H1 (cell line): ENCODE measurements at regions not wholly inside any gene's neighbourhood (a gene's known extent, or its start where the extent isn't known, plus 50 kb on each side); places are given as distances from the start of the nearest gene placed in this dataset.

ENCODE experiments used
- EP300 ChIP-seq, 2 experiments: IDR thresholded peaks; 1 replicate in 1 of 2; 2 replicates in 1 of 2; pipeline ENCODE4 v1.6.1; 2011 to 2012; ENCODE audit warnings: low read depth in 2 of 2, low read length in 2 of 2, mild to moderate bottlenecking in 2 of 2, borderline replicate concordance in 1 of 2, inconsistent platforms in 1 of 2, moderate library complexity in 1 of 2
- KDM5A ChIP-seq: fragments of 200-600 bp; IDR thresholded peaks from 2 replicates; pipeline ENCODE4 v1.7.1; 2012; ENCODE audit warnings: mild to moderate bottlenecking, low read length, inconsistent platforms, mixed read lengths
- SP1 ChIP-seq: IDR thresholded peaks from 2 replicates; pipeline ENCODE4 v1.6.1; 2011; ENCODE audit warnings: low read depth, low read length
- TAF7 ChIP-seq: optimal IDR thresholded peaks from 2 replicates; pipeline ENCODE3; 2011; ENCODE audit warnings: low read depth, mild to moderate bottlenecking, inconsistent platforms, low read length, moderate library complexity, borderline replicate concordance
- TF ChIP-seq, protein P1 (sequence below): fragments of 300-600 bp; sonication (generic); IDR thresholded peaks from 2 replicates; pipeline ENCODE4 v1.7.1; 2012; ENCODE audit warnings: low read length, moderate library complexity, mild to moderate bottlenecking, inconsistent platforms; ENCODE audit not compliant: insufficient replicate concordance

DNA sequence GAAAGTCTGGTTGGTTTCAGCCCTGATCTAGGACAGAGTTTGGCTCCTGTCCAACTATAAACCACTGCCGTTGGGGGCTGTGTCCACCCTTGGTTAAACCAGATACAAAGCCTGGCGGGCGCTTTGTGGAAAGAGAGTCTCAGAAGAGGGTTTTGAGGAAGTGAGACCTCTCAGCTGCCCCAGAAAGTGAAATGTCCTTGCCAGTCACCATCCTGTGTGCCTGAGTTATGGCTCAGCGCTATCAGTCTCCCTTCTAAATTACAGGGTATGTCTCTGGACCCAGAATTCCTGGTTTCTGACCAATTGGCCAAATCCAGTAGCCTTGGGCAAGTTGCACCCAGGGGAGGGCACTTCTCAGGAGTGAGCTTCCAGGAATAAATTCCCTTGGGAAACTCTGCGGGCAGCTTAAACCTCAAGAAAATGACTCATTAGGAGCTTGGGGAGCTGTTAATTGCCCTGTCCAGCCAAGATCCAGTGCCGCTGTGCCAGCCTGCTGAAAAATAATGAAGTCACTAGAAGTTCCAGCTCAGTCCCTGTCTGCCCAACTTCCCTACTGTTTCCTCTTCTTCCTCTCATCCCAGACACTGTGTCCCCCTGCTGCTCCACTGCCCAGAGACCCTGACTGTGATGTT is 66.7 kb upstream of the PDZD8 start (continued):
- TF ChIP-seq, protein P1, sequence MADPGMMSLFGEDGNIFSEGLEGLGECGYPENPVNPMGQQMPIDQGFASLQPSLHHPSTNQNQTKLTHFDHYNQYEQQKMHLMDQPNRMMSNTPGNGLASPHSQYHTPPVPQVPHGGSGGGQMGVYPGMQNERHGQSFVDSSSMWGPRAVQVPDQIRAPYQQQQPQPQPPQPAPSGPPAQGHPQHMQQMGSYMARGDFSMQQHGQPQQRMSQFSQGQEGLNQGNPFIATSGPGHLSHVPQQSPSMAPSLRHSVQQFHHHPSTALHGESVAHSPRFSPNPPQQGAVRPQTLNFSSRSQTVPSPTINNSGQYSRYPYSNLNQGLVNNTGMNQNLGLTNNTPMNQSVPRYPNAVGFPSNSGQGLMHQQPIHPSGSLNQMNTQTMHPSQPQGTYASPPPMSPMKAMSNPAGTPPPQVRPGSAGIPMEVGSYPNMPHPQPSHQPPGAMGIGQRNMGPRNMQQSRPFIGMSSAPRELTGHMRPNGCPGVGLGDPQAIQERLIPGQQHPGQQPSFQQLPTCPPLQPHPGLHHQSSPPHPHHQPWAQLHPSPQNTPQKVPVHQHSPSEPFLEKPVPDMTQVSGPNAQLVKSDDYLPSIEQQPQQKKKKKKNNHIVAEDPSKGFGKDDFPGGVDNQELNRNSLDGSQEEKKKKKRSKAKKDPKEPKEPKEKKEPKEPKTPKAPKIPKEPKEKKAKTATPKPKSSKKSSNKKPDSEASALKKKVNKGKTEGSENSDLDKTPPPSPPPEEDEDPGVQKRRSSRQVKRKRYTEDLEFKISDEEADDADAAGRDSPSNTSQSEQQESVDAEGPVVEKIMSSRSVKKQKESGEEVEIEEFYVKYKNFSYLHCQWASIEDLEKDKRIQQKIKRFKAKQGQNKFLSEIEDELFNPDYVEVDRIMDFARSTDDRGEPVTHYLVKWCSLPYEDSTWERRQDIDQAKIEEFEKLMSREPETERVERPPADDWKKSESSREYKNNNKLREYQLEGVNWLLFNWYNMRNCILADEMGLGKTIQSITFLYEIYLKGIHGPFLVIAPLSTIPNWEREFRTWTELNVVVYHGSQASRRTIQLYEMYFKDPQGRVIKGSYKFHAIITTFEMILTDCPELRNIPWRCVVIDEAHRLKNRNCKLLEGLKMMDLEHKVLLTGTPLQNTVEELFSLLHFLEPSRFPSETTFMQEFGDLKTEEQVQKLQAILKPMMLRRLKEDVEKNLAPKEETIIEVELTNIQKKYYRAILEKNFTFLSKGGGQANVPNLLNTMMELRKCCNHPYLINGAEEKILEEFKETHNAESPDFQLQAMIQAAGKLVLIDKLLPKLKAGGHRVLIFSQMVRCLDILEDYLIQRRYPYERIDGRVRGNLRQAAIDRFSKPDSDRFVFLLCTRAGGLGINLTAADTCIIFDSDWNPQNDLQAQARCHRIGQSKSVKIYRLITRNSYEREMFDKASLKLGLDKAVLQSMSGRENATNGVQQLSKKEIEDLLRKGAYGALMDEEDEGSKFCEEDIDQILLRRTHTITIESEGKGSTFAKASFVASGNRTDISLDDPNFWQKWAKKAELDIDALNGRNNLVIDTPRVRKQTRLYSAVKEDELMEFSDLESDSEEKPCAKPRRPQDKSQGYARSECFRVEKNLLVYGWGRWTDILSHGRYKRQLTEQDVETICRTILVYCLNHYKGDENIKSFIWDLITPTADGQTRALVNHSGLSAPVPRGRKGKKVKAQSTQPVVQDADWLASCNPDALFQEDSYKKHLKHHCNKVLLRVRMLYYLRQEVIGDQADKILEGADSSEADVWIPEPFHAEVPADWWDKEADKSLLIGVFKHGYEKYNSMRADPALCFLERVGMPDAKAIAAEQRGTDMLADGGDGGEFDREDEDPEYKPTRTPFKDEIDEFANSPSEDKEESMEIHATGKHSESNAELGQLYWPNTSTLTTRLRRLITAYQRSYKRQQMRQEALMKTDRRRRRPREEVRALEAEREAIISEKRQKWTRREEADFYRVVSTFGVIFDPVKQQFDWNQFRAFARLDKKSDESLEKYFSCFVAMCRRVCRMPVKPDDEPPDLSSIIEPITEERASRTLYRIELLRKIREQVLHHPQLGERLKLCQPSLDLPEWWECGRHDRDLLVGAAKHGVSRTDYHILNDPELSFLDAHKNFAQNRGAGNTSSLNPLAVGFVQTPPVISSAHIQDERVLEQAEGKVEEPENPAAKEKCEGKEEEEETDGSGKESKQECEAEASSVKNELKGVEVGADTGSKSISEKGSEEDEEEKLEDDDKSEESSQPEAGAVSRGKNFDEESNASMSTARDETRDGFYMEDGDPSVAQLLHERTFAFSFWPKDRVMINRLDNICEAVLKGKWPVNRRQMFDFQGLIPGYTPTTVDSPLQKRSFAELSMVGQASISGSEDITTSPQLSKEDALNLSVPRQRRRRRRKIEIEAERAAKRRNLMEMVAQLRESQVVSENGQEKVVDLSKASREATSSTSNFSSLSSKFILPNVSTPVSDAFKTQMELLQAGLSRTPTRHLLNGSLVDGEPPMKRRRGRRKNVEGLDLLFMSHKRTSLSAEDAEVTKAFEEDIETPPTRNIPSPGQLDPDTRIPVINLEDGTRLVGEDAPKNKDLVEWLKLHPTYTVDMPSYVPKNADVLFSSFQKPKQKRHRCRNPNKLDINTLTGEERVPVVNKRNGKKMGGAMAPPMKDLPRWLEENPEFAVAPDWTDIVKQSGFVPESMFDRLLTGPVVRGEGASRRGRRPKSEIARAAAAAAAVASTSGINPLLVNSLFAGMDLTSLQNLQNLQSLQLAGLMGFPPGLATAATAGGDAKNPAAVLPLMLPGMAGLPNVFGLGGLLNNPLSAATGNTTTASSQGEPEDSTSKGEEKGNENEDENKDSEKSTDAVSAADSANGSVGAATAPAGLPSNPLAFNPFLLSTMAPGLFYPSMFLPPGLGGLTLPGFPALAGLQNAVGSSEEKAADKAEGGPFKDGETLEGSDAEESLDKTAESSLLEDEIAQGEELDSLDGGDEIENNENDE, result no peak
- TF ChIP-seq EP300 (IDR thresholded peaks at IDR 0.05; ENCODE audit: borderline replicate concordance in 1 of 2, low read depth in 2 of 2, low read length in 2 of 2) (no peak), TAF7 (no peak), KDM5A (no peak), SP1 (no peak)
